ENCODE measurements at regions not wholly inside any gene's neighbourhood (a gene's known extent, or its start where the extent isn't known, plus 50 kb on each side); places are given as distances from the start of the nearest gene placed in this dataset.
"Not testable (repeated sequence)": the region's sequence is repeated elsewhere in the genome, so short reads cannot be mapped to it uniquely, and the experiment has no call there.

DNA sequence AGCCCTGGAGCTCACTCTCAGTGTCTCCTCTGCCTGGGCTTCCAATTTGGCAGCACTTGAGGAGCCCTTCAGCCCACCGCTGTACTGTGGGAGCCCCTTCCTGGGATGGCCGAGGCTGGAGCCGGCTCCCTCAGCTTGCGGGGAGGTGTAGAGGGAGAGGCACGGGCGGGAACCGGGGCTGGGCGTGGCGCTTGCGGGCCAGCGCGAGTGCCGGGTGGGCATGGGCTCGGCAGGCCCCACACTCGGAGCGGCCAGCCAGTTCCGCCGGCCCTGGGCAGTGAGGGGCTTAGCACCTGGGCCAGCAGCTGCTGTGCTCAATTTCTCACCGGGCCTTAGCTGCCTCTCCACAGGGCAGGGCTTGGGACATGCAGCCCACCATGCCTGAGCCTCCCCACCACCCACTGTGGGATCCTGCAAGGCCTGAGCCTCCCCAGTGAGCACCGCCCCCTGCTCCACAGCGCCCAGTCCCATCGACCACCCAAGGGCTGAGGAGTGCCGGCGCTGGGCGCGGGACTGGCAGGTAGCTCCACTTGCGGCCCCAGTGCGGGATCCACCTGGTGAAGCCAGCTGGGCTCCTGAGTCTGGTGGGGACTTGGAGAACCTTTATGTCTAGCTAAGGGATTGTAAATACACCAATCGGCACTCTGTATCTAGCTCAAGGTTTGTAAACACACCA lies 65.1 kb upstream of the ROPN1B start:
- TF ChIP-seq, protein P1, sequence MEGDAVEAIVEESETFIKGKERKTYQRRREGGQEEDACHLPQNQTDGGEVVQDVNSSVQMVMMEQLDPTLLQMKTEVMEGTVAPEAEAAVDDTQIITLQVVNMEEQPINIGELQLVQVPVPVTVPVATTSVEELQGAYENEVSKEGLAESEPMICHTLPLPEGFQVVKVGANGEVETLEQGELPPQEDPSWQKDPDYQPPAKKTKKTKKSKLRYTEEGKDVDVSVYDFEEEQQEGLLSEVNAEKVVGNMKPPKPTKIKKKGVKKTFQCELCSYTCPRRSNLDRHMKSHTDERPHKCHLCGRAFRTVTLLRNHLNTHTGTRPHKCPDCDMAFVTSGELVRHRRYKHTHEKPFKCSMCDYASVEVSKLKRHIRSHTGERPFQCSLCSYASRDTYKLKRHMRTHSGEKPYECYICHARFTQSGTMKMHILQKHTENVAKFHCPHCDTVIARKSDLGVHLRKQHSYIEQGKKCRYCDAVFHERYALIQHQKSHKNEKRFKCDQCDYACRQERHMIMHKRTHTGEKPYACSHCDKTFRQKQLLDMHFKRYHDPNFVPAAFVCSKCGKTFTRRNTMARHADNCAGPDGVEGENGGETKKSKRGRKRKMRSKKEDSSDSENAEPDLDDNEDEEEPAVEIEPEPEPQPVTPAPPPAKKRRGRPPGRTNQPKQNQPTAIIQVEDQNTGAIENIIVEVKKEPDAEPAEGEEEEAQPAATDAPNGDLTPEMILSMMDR (IDR thresholded peaks at IDR 0.05), result not testable (repeated sequence)
- TF ChIP-seq POLR2A (IDR thresholded peaks at IDR 0.05), result not testable (repeated sequence)

Measured in thyroid gland (tissue), 4 donors.